HepG2 (cell line): ENCODE measurements at regions not wholly inside any gene's neighbourhood (a gene's known extent, or its start where the extent isn't known, plus 50 kb on each side); places are given as distances from the start of the nearest gene placed in this dataset.

Source experiments
- ATAC-seq: fragments of 200-7000 bp; cut with Tn5 transposase; 3 replicates; pipeline ENCODE4 v1.9.1; 2020; ENCODE audit warnings: mild to moderate bottlenecking, moderate library complexity
- BruUV-seq: library from RNA; stranded (reverse); fragments of 400-500 nt; replicated peaks from 2 replicates; lab custom pipeline; 2021; lab: Mats Ljungman, UMichigan
- CTCF ChIA-PET: fragments of 300-600 bp; formaldehyde crosslinking; extraction: SDS; loops from one replicate; lab custom pipeline; 2021; ENCODE audit warnings: low total read pairs, inconsistent platforms, low intra/inter-chr PET ratio; lab: Yijun Ruan, JAX
- POLR2A ChIA-PET: fragments of 350-600 bp; sonication (Branson Sonifier 250); formaldehyde crosslinking; loops from one replicate; lab custom pipeline; 2020; ENCODE audit warnings: antibody characterized with exemption, inconsistent platforms; lab: Yijun Ruan, JAX
- DNase-seq: peaks from one replicate; pipeline ENCODE4 v3.0.0-alpha.2; 2015; ENCODE audit warnings: low spot score
- FAIRE-seq: peaks from 3 replicates; lab custom pipeline; 2011; peaks lifted over from hg19 to GRCh38; lab: Jason Lieb, UNC
- H2AFZ ChIP-seq: one replicate; pipeline ENCODE4 v1.6.1; 2011; ENCODE audit warnings: low read length, inconsistent platforms
- H3K27ac ChIP-seq: fragments of 300-600 bp; 3 replicates; pipeline ENCODE4 v1.8.0; 2011; ENCODE audit warnings: mixed run types, mild to moderate bottlenecking, mixed read lengths, low read length, inconsistent platforms; ENCODE audit not compliant: insufficient read depth; ENCODE audit errors: extremely low read length
- H3K27me3 ChIP-seq, 2 experiments: fragments of 200-600 bp in 1 of 2; 2 replicates in 1 of 2; 3 replicates in 1 of 2; pipeline versions ENCODE4 v1.6.0 to v1.8.0; 2011; ENCODE audit warnings: low read length in 2 of 2, mild to moderate bottlenecking in 2 of 2, moderate library complexity in 2 of 2, inconsistent platforms in 1 of 2; ENCODE audit not compliant: insufficient read depth in 2 of 2, control insufficient read depth in 1 of 2
- H3K36me3 ChIP-seq, 2 experiments: fragments of 200-600 bp in 1 of 2; replicated peaks in 1 of 2; 2 replicates in 1 of 2; 3 replicates in 1 of 2; pipeline versions ENCODE4 v1.5.1 to v1.8.0; 2011; ENCODE audit warnings: low read length in 2 of 2, inconsistent platforms in 1 of 2; ENCODE audit not compliant: insufficient read depth in 2 of 2, control insufficient read depth in 1 of 2
- H3K4me1 ChIP-seq: 2 replicates; pipeline ENCODE4 v1.5.1; 2012; ENCODE audit warnings: low read length, inconsistent platforms; ENCODE audit not compliant: insufficient read depth
- H3K4me2 ChIP-seq: 2 replicates; pipeline ENCODE4 v1.6.0; 2011; ENCODE audit warnings: low read depth, low read length, inconsistent platforms
- H3K4me3 ChIP-seq, 3 experiments: fragments of 200-600 bp in 1 of 3; sonication (generic), shearing (Covaris generic) in 1 of 3; replicated peaks in 1 of 3; 2 replicates each; pipeline ENCODE4 v1.5.1; 2011 to 2016; ENCODE audit warnings: low read length in 3 of 3, inconsistent platforms in 2 of 3, low read depth in 2 of 3, mild to moderate bottlenecking in 2 of 3, control low read depth in 1 of 3, mixed read lengths in 1 of 3; ENCODE audit not compliant: insufficient read depth in 1 of 3
- H3K79me2 ChIP-seq: one replicate; pipeline ENCODE4 v1.6.1; 2011; ENCODE audit warnings: low read length, inconsistent platforms; ENCODE audit not compliant: insufficient read depth
- H3K9ac ChIP-seq: 2 replicates; pipeline ENCODE4 v1.6.0; 2011; ENCODE audit warnings: mild to moderate bottlenecking, low read depth, low read length, inconsistent platforms; ENCODE audit not compliant: insufficient read depth
- H3K9me3 ChIP-seq: 2 replicates; pipeline ENCODE4 v1.5.1; 2012; ENCODE audit warnings: mild to moderate bottlenecking, low read length
- H4K20me1 ChIP-seq: 2 replicates; pipeline ENCODE4 v1.6.0; 2011; ENCODE audit warnings: inconsistent platforms, mild to moderate bottlenecking, low read length, moderate library complexity; ENCODE audit not compliant: insufficient read depth
- DMAP1 ChIP-seq: IDR thresholded peaks from 2 replicates; pipeline ENCODE4 v1.6.1; 2016
- MAFF ChIP-seq: IDR thresholded peaks from 2 replicates; pipeline ENCODE4 v1.6.1; 2011; ENCODE audit warnings: low read depth, low read length, improper control_type of control experiment
- MAFK ChIP-seq, 2 experiments: IDR thresholded peaks in 1 of 2; conservative IDR thresholded peaks in 1 of 2; 2 replicates each; pipeline ENCODE4 v1.6.1; 2011; ENCODE audit warnings: improper control_type of control experiment in 2 of 2, low read length in 2 of 2
- NRL ChIP-seq: sonication (generic); formaldehyde crosslinking; IDR thresholded peaks from 2 replicates; pipeline ENCODE4 v1.5.0; 2020; ENCODE audit warnings: missing genetic modification reagents, mild to moderate bottlenecking, moderate library complexity, borderline replicate concordance
- SAP130 ChIP-seq: IDR thresholded peaks from 2 replicates; pipeline ENCODE4 v1.6.1; 2016; ENCODE audit warnings: low read depth
- ZNF264 ChIP-seq: sonication (generic); formaldehyde crosslinking; IDR thresholded peaks from 2 replicates; pipeline ENCODE4 v1.4.0; 2020; ENCODE audit warnings: missing genetic modification reagents
- ZNF331 ChIP-seq: sonication (generic); formaldehyde crosslinking; IDR thresholded peaks from 2 replicates; pipeline ENCODE4 v1.4.0; 2020; ENCODE audit warnings: missing genetic modification reagents
- ZNF83 ChIP-seq: sonication (generic); formaldehyde crosslinking; IDR thresholded peaks from 2 replicates; pipeline ENCODE4 v1.4.0; 2020; ENCODE audit warnings: missing genetic modification reagents, mild to moderate bottlenecking, borderline replicate concordance
- WGBS: methylation state at CpG from one replicate; pipeline ENCODE4 v1.1.6; 2017; ENCODE audit warnings: low lambda C conversion rate; 5-methylcytosine and 5-hydroxymethylcytosine counted together
- in situ Hi-C: cut with HindIII; loops from 2 replicates; pipeline ENCODE4 v1.10.0; 2017; ENCODE audit warnings: low pct_unique_long_range_greater_than_20kb; ENCODE audit not compliant: extremely low pct_ligation_motif_present
- intact Hi-C: fragments of 100-400 bp; cut with micrococcal nuclease; formaldehyde crosslinking; loops from one replicate; pipeline ENCODE4 v1.10.0; 2022; ENCODE audit not compliant: unreplicated experiment
- TF ChIP-seq, protein P1 (sequence below): IDR thresholded peaks from 2 replicates; pipeline ENCODE4 v1.6.1; 2018; ENCODE audit warnings: missing genetic modification reagents, mild to moderate bottlenecking, missing compliant biosample characterization

DNA sequence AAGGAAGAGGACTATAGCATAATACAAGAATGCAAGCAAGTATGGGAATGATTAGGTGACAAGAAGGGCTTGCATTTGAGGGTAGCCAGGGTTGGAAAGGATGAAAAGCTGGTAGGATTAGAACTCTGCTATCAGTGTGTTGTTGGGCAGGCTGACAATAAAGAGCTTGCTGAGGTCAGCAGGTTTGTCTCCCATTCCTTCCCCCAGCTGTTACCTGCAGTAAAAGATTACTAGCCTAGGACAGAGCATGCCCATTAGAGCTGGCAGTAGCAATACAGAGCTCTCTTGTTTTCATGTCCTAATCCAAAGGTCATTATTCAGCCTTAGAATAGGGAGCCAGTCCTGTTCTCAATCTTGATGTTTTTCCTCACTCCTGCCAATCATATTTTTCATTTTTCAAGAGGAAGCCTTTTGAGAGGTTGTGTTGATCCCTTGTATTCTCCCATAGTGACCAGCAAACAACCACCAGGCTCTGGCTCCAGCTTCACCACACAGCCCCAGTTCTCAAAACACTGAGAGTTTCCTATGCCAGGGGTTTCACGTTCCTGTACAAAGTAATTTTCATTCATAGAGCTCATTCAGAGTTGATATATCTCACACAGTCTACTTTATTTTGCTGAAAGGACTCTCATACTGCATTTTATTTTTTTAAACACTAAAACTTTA, 71.7 kb downstream of the OR2K2 start:
- H3K9me3 ChIP-seq = no peaks in the 10 kb centered on the region
- H3K79me2 ChIP-seq = no peaks in the 10 kb centered on the region
- peak; percentile 64 for TF ChIP-seq MAFF
- peak; percentile 44 to 76; a peak in 3 of 4 replicates for TF ChIP-seq MAFK (conservative IDR thresholded peaks at IDR 0.05 in 1 of 2, IDR thresholded peaks at IDR 0.05 in 1 of 2; ENCODE audit: low read length in 2 of 2)
- TF ChIP-seq ZNF331 (CRISPR knock-in tag) = no peak
- H3K4me2 ChIP-seq = no peak overlapping the region
- no peak for ATAC-seq
- no peak overlapping the region for H3K4me3 ChIP-seq
- intact Hi-C loops = no loop called here
- in situ Hi-C loops = no loop called here
- no peak for DNase-seq
- no peak overlapping the region for H3K27ac ChIP-seq
- no peaks in the 10 kb centered on the region for H3K4me1 ChIP-seq
- no peak for FAIRE-seq
- no peak overlapping the region for H3K9ac ChIP-seq
- no peaks in the 10 kb centered on the region for H3K27me3 ChIP-seq
- H2AFZ ChIP-seq = no peak overlapping the region
- no peaks in the 10 kb centered on the region for H4K20me1 ChIP-seq
- ChIA-PET CTCF (no interaction called here), POLR2A (no interaction called here)
- BruUV-seq = no TSS peak
- 0% methylated on average over 1 of the region's 1 CpG for WGBS
- no peaks in the 10 kb centered on the region for H3K36me3 ChIP-seq

GRCh38 chr9:111253742-111254437, 76.1 kb downstream of the OR2K2 start:
- H3K9ac ChIP-seq = no peak overlapping the region
- no peak overlapping the region for H2AFZ ChIP-seq
- 0% methylated on average over 4 of the region's 4 CpGs for WGBS
- DNase-seq (no peak), FAIRE-seq (no peak), ATAC-seq (no peak)
- H3K4me2 ChIP-seq = no peak overlapping the region
- H3K79me2 ChIP-seq = no peaks in the 10 kb centered on the region
- POLR2A ChIA-PET = no interaction called here
- H4K20me1 ChIP-seq = no peaks in the 10 kb centered on the region
- no peaks in the 10 kb centered on the region for H3K4me1 ChIP-seq
- in situ Hi-C loops (no loop called here), intact Hi-C loops (no loop called here)
- no peak overlapping the region for H3K27ac ChIP-seq
- BruUV-seq = no TSS peak
- no peaks in the 10 kb centered on the region for H3K27me3 ChIP-seq
- TF ChIP-seq, protein P1, sequence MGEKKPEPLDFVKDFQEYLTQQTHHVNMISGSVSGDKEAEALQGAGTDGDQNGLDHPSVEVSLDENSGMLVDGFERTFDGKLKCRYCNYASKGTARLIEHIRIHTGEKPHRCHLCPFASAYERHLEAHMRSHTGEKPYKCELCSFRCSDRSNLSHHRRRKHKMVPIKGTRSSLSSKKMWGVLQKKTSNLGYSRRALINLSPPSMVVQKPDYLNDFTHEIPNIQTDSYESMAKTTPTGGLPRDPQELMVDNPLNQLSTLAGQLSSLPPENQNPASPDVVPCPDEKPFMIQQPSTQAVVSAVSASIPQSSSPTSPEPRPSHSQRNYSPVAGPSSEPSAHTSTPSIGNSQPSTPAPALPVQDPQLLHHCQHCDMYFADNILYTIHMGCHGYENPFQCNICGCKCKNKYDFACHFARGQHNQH (CRISPR knock-in tag) = no peak
- TF ChIP-seq DMAP1 (CRISPR knock-in tag) (no peak), SAP130 (no peak), MAFF (0 out of 2 replicates have a peak, but pooled peaks have one; percentile 9), NRL (CRISPR knock-in tag) (no peak), ZNF264 (CRISPR knock-in tag) (no peak), MAFK (conservative IDR thresholded peaks at IDR 0.05 in 1 of 2, IDR thresholded peaks at IDR 0.05 in 1 of 2; ENCODE audit: low read length in 2 of 2) (peak; percentile 50 to 54; a peak in 3 of 4 replicates), ZNF83 (no peak)
- no peaks in the 10 kb centered on the region for H3K9me3 ChIP-seq
- CTCF ChIA-PET = no interaction called here
- no peaks in the 10 kb centered on the region for H3K36me3 ChIP-seq
- no peak overlapping the region for H3K4me3 ChIP-seq
